HEK293 (cell line): ENCODE measurements at regions not wholly inside any gene's neighbourhood (a gene's known extent, or its start where the extent isn't known, plus 50 kb on each side); places are given as distances from the start of the nearest gene placed in this dataset.

Experiments used
- CTCF ChIA-PET: fragments of 350-600 bp; formaldehyde crosslinking; extraction: SDS; loops from one replicate; lab custom pipeline; 2021; ENCODE audit warnings: antibody characterized with exemption; lab: Yijun Ruan, JAX
- POLR2A ChIA-PET: fragments of 300-600 bp; formaldehyde crosslinking; extraction: SDS; loops from one replicate; lab custom pipeline; 2020; ENCODE audit warnings: antibody characterized with exemption, inconsistent platforms; lab: Yijun Ruan, JAX
- H3K27ac ChIP-seq: fragments of 200-500 bp; sonication (Bioruptor generic); 2 replicates; pipeline ENCODE4 v1.5.1; 2014; ENCODE audit warnings: low read depth, low read length, control low read depth, inconsistent platforms; ENCODE audit errors: extremely low read depth
- H3K36me3 ChIP-seq, 2 experiments: fragments of 200-500 bp in 1 of 2; sonication (Bioruptor generic) in 1 of 2; 1 replicate in 1 of 2; 2 replicates in 1 of 2; pipeline ENCODE4 v1.5.1; 2014 to 2017; ENCODE audit warnings: inconsistent platforms in 2 of 2, low read length in 2 of 2; ENCODE audit not compliant: control insufficient read depth in 2 of 2, insufficient read depth in 1 of 2
- H3K4me1 ChIP-seq: fragments of 200-500 bp; sonication (Bioruptor generic); 2 replicates; pipeline ENCODE4 v1.5.1; 2014; ENCODE audit warnings: mild to moderate bottlenecking, low read length, inconsistent platforms; ENCODE audit not compliant: control insufficient read depth, insufficient read depth
- H3K4me3 ChIP-seq: 2 replicates; pipeline ENCODE4 v1.5.1; 2011; ENCODE audit warnings: low read depth, mild to moderate bottlenecking, control low read depth, low read length, moderate library complexity
- H3K9me3 ChIP-seq: fragments of 200-500 bp; sonication (Bioruptor generic); 2 replicates; pipeline ENCODE4 v1.5.1; 2014; ENCODE audit warnings: low read depth, low read length, inconsistent platforms; ENCODE audit not compliant: control insufficient read depth, insufficient read depth
- OVOL3 ChIP-seq: fragments of 450-650 bp; formaldehyde crosslinking; IDR thresholded peaks from 2 replicates; pipeline ENCODE4 v1.5.1; 2016; ENCODE audit warnings: missing biosample characterization, missing genetic modification characterization
- ZBTB6 ChIP-seq: fragments of 450-650 bp; formaldehyde crosslinking; IDR thresholded peaks from 2 replicates; pipeline ENCODE4 v1.5.1; 2017; ENCODE audit warnings: missing biosample characterization, missing genetic modification characterization
- ZNF114 ChIP-seq: fragments of 450-650 bp; formaldehyde crosslinking; IDR thresholded peaks from 2 replicates; pipeline ENCODE4 v1.5.0; 2017; ENCODE audit warnings: missing biosample characterization, missing genetic modification characterization
- ZNF138 ChIP-seq: fragments of 450-650 bp; formaldehyde crosslinking; IDR thresholded peaks from 2 replicates; pipeline ENCODE4 v1.5.1; 2016; ENCODE audit warnings: missing biosample characterization, missing genetic modification characterization, borderline replicate concordance
- ZNF16 ChIP-seq: fragments of 450-650 bp; formaldehyde crosslinking; IDR thresholded peaks from 2 replicates; pipeline ENCODE4 v1.5.1; 2016; ENCODE audit warnings: low read depth, missing biosample characterization, missing genetic modification characterization
- ZNF23 ChIP-seq: fragments of 450-650 bp; formaldehyde crosslinking; IDR thresholded peaks from 2 replicates; pipeline ENCODE4 v1.5.1; 2016; ENCODE audit warnings: missing biosample characterization, missing genetic modification characterization, borderline replicate concordance
- ZNF248 ChIP-seq: fragments of 450-650 bp; formaldehyde crosslinking; IDR thresholded peaks from 2 replicates; pipeline ENCODE4 v1.5.1; 2017; ENCODE audit warnings: missing biosample characterization, missing genetic modification characterization
- ZNF302 ChIP-seq: fragments of 450-650 bp; formaldehyde crosslinking; IDR thresholded peaks from 2 replicates; pipeline ENCODE4 v1.5.1; 2016; ENCODE audit warnings: missing biosample characterization, missing genetic modification characterization, low read depth
- ZNF596 ChIP-seq: fragments of 450-650 bp; IDR thresholded peaks from 2 replicates; pipeline ENCODE4 v1.5.0; 2018; ENCODE audit warnings: missing biosample characterization, mild to moderate bottlenecking, missing genetic modification characterization, moderate library complexity
- ZNF624 ChIP-seq: fragments of 450-650 bp; formaldehyde crosslinking; IDR thresholded peaks from 2 replicates; pipeline ENCODE4 v1.5.1; 2017; ENCODE audit warnings: missing biosample characterization, missing genetic modification characterization
- ZNF692 ChIP-seq: fragments of 450-650 bp; formaldehyde crosslinking; IDR thresholded peaks from 2 replicates; pipeline ENCODE4 v1.5.1; 2016; ENCODE audit warnings: missing biosample characterization, missing genetic modification characterization
- ZSCAN5A ChIP-seq: fragments of 450-650 bp; formaldehyde crosslinking; IDR thresholded peaks from 2 replicates; pipeline ENCODE4 v1.5.1; 2016; ENCODE audit warnings: missing biosample characterization, missing genetic modification characterization
- TF ChIP-seq, protein P1 (sequence below): fragments of 450-650 bp; formaldehyde crosslinking; IDR thresholded peaks from 2 replicates; pipeline ENCODE4 v1.5.0; 2017; ENCODE audit warnings: missing biosample characterization, missing genetic modification characterization, borderline replicate concordance
- TF ChIP-seq, protein P2 (sequence below): fragments of 450-650 bp; formaldehyde crosslinking; IDR thresholded peaks from 2 replicates; pipeline ENCODE4 v1.5.1; 2017; ENCODE audit warnings: missing biosample characterization, missing genetic modification characterization

DNA sequence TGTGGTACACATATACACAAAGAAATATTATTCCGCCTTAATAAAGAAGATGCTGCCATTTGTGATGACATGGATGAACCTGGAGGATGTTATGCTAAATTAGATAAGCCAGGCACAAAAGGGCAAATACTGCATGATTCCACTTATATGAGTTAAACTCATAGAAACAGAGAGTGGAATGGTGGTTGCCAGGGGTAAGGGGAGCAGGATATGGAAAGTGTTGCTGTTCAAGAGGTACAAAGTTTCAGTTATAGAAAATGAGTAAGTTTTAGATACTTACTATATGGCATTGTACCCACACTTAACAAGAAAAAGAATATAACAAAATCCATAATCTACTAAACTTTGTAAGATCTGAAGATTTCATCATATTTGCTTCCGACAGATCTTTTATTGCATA, 252.2 kb downstream of the SYK start:
- Histone ChIP-seq H3K4me1 (no peaks in the 10 kb centered on the region), H3K27ac (no peak overlapping the region), H3K9me3 (no peaks in the 10 kb centered on the region), H3K36me3 (no peaks in the 10 kb centered on the region), H3K4me3 (no peak overlapping the region)
- no peak for TF ChIP-seq ZSCAN5A
- TF ChIP-seq ZNF302 (tag by site-specific recombination): no peak
- TF ChIP-seq ZNF624 (tag by site-specific recombination): no peak
- TF ChIP-seq ZNF23 (tag by site-specific recombination): no peak
- TF ChIP-seq, protein P1, sequence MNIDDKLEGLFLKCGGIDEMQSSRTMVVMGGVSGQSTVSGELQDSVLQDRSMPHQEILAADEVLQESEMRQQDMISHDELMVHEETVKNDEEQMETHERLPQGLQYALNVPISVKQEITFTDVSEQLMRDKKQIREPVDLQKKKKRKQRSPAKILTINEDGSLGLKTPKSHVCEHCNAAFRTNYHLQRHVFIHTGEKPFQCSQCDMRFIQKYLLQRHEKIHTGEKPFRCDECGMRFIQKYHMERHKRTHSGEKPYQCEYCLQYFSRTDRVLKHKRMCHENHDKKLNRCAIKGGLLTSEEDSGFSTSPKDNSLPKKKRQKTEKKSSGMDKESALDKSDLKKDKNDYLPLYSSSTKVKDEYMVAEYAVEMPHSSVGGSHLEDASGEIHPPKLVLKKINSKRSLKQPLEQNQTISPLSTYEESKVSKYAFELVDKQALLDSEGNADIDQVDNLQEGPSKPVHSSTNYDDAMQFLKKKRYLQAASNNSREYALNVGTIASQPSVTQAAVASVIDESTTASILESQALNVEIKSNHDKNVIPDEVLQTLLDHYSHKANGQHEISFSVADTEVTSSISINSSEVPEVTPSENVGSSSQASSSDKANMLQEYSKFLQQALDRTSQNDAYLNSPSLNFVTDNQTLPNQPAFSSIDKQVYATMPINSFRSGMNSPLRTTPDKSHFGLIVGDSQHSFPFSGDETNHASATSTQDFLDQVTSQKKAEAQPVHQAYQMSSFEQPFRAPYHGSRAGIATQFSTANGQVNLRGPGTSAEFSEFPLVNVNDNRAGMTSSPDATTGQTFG (tag by site-specific recombination): no peak
- TF ChIP-seq ZNF692 (tag by site-specific recombination): no peak
- TF ChIP-seq OVOL3 (tag by site-specific recombination): no peak
- no peak for TF ChIP-seq ZNF248
- no peak for TF ChIP-seq ZNF138 (tag by site-specific recombination)
- no peak for TF ChIP-seq ZNF114 (tag by site-specific recombination)
- no peak for TF ChIP-seq ZBTB6 (tag by site-specific recombination)
- no peak for TF ChIP-seq ZNF596 (tag by site-specific recombination)
- CTCF ChIA-PET: no interaction called here
- POLR2A ChIA-PET: no interaction called here

DNA sequence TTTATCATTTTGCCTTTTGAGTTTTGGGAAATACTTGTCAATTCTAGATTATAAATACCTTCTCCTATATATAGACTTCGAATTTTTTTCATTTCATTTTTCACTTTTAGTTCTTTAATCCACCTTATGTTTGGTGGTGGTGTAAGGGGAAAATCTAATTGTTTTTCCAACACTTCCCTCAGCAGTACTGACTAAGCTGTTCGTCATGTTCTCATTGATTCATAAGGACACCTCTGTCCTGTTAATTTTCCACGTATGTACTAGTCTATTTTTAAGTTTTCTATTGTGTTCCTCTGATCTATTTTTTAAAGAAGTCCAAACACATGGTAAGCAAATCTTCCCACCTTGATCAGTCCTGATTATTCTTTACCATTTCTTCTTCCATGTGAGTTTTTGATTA, 254.2 kb downstream of the SYK start:
- TF ChIP-seq, protein P2, sequence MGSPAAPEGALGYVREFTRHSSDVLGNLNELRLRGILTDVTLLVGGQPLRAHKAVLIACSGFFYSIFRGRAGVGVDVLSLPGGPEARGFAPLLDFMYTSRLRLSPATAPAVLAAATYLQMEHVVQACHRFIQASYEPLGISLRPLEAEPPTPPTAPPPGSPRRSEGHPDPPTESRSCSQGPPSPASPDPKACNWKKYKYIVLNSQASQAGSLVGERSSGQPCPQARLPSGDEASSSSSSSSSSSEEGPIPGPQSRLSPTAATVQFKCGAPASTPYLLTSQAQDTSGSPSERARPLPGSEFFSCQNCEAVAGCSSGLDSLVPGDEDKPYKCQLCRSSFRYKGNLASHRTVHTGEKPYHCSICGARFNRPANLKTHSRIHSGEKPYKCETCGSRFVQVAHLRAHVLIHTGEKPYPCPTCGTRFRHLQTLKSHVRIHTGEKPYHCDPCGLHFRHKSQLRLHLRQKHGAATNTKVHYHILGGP (tag by site-specific recombination): no peak
- no peak for TF ChIP-seq ZNF16 (tag by site-specific recombination)
- no peak overlapping the region for H3K27ac ChIP-seq
- ChIA-PET CTCF (interaction anchor here (0.5 kb wide), 1 partner anchor 350 kb away, joined by 3 read pairs; no protein-coding TSS in a partner anchor), POLR2A (interaction anchor here (0.5 kb wide), 1 partner anchor 21 kb away, joined by 3 read pairs; no protein-coding TSS in a partner anchor)
- no peak overlapping the region for H3K4me3 ChIP-seq
- H3K9me3 ChIP-seq: no peaks in the 10 kb centered on the region
- peaks cover 5% of the 10 kb centered on the region; the same call in 1 of the 2 replicates for H3K4me1 ChIP-seq
- no peaks in the 10 kb centered on the region for H3K36me3 ChIP-seq
